ENCODE measurements at regions not wholly inside any gene's neighbourhood (a gene's known extent, or its start where the extent isn't known, plus 50 kb on each side); places are given as distances from the start of the nearest gene placed in this dataset.
"Not testable (repeated sequence)": the region's sequence is repeated elsewhere in the genome, so short reads cannot be mapped to it uniquely, and the experiment has no call there.

DNA sequence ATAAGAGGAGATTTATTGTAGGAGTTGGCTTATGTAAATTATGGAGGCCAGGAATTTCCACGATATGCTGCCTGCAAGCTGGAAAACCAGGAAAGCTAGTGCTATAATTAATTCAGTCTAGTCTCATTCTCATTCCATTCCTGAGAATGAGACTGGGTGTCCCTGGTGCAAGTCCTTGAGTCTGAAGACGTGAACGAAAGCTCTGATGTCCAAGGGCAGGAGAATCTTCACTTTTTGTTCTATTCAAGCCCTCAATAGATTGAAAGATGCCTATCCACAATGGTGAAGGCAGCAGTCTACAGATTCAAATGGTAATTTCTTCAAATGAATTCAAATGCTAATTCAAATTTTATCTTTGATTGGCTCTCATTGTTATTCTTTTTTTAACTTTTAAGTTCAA lies 851.1 kb upstream of the MGAT4C start:
- no peak for DNase-seq (ENCODE audit: low read depth, low spot score)

DNA sequence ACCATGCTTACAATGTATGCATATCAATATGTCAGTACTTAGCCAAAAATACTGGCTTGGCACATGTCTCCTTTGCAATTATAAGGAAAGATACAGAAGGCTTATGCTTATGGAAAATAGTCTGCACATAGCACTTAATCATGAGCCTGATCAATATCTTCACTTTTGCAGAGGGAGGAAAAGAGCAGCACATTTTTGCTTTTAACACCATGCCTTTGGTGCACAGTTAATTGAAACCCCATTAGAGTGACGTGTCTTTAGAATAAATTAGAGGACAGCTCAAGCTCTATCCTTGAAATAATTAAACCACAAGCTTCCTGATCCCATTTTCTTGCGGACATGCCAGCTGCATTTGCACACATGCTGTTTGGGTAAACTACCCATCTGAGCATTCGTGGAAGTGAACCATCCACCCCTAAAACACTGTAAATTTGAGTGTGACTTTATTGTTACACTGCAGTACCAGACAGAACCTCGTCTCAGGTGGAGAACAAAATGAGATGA lies 839.9 kb upstream of the MGAT4C start:
- DNase-seq (ENCODE audit: low read depth, low spot score): no peak

DNA sequence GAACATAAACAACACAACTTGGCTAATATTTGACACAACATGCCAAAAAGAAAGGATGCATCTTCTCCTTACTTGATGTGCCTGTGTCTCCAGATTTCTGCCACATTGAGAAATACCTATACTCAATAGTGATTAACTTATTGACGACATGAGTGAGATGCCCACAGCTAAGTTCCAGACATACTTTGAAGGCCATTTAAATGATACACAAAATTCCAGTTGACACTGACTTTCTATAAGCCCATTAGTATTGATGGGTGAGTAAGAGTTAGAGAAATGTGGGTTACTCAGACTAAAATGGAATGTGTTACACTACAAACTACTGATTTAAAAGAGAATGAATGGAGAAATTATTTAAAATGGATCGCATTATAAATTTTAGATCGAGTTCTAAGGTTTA lies 838.2 kb upstream of the MGAT4C start:
- DNase-seq (ENCODE audit: low read depth, low spot score): no peak

DNA sequence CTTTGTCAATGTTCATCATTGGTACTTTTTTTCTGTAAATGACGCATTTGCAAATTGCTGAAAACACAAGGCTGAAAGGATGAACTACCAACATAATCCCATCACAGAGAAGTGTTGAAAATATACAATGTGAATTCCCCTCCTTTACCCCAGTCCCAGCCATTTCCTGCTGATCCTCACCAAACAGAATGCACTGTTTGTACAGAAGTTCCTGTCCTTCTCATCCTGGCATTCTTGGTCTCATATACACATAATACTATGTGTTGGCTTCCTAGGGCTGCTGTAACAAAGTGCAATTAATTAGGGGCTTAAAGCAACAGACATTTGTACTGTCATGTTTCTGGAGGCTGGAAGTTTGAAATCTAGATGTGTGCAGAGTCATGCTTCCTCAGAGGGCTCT lies 836.2 kb upstream of the MGAT4C start:
- DNase-seq (ENCODE audit: low read depth, low spot score): no peak

DNA sequence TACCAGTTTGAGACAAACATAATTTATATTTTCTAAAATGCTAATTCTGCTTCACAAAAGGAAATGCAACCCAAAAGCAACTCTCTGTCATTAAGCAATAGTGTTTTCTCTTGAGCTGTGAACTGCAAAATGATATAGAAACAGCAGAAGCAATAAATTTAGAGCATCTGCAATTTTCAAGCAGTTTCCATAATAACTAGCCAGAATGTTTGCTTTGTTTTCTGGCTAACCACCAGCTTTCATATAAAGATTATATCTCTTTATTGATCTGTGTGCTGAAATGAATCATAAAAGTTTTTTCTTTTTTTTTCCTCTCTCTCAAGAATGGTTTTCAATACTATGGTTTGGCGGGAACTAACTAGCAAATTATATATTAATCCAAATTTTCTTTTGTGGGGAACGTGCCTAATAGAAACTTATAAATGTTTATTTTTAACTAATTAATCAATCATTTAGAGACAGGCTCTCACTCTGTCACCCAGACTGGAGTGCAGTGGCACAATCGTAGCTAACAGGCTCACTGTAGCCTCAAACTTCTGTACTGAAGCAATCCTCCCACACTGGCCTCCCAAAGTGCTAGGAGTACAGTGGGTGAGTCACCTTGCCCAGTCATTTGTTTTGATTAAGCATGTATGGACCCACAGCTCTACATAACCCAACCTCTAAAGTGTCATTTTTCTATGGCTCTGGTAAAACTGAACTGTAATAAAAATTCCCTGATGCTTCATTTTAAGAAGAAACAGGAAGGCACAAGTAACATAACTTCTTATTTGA lies 830.1 kb upstream of the MGAT4C start:
- no peak for DNase-seq (ENCODE audit: low read depth, low spot score)

DNA sequence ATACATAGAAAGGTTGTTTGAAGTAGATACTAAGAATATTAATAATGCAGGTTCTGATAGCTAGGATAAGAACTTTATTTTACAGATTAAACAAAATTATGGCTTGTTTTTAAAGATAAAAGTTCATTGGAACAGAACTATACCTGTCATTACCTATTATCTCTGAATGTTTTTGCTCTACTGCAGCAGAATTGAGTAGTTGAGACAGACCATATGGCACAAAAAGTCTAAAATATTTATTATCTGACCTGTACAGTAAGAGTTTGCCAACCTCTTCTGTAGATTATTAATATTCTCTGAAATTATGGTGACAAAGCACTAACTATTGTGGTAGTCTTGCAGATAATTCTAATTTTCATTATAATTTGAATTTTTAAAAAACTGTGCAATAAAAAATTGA lies 829.1 kb upstream of the MGAT4C start:
- no peak for DNase-seq (ENCODE audit: low read depth, low spot score)

DNA sequence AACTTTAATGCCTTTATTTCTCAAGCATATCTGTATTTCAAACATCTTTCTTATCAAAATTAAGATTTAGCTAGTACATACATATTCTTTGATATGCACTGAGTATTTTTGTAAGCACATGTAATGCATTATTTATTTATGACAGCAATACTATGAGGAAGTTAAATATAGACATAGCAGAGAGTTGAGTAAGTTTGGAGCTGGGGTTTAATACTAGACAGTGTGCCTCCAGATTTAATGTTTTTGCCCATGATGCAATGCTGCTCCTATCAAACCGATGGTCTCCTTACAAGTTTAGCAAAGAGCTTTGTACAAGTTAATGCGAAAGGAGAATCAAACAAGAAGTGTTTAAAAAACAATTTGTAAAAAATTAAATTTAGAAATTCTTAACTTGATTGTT lies 826.6 kb upstream of the MGAT4C start:
- no peak for DNase-seq (ENCODE audit: low read depth, low spot score)

DNA sequence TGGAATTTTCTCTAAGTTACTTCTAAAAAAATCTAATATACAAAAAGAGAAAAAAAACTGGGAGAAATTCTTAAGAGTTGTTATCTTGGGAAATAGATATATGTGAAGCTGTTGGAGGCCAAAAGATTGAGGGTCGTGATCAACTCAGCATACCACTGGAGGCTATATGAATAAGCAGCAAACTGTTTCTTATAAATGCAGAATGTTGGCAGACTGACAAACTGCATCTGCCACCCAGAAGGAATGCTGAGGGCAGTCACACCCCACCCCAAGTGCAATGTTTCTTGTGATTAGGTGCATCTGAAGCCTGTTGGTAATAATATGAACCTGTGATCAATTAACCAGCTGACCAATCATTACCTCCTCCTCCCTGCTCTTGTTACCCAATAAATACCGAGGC lies 818.6 kb upstream of the MGAT4C start:
- no peak for DNase-seq (ENCODE audit: low read depth, low spot score)

DNA sequence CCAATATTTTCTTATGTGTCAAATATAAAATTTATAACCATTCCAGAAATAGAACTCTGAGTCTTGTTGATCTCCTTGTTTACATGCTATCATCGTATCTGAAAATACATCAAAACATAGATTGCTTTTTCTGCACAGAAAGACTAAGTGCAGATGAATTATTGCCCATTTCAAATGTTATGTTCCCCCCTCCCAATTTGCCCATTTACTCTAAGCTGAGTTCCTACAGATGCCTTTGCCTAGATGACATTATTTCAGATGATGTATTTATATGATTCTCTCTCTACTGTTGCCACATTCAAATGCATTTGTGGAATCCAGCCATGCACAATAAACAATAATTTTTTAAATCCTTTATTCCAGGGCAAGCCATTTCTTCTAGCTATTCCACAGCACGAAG lies 810.1 kb upstream of the MGAT4C start:
- no peak for DNase-seq (ENCODE audit: low read depth, low spot score)

DNA sequence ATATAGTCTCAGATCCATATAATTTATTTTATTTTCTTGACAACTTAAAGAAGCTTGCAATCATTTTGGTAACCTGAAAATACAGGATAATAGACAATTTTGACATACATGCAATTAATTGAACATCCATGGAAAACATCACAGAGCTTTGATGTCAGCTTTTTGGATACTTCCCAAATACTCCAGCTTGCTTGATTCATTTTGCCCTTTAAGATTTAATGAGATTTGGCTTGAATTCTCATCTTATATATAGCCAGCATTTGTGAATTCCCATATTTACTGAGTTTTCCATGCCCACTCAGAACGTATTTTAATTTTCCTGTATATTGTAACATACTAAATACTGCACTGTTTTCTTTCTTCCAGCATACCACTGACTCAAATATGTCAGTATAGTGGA lies 803.0 kb upstream of the MGAT4C start:
- no peak for DNase-seq (ENCODE audit: low read depth, low spot score)

DNA sequence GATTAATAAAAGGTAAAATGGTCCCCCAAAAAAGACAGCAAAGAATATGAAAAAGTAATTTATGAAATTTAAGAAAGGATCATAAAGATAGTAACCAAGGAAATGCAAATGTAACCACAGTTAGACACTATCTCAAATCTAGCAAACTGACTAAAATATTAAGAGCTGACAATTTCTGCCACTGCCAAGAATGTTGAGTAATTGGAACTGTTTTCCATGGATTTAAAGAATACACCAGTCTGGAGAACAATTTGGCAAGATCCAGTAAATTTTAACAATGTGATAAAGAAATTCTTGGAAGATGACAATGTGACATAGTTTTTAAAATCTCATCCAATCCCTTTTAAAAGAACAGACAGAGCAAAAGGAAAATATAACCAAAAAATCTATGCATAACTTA lies 798.0 kb upstream of the MGAT4C start:
- no peak for DNase-seq (ENCODE audit: low read depth, low spot score)

DNA sequence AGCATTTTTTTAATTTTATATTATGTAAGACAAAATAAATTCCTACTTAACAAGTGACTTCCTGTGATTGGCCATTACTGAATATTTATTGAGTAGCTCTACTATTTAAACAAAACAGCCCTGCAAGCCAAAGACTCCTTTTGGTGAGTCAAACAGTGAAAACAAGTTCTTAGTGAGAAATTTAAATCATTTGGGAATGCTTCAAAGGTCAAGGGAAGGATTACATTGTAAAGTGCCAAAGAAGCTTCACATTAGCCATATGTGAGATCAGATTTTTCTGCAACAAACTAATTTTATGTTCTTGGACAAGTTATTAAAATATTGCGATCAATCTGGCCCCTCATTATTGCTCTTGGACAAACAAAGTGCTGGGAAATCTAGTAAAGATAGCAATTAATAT lies 795.4 kb upstream of the MGAT4C start:
- no peak for DNase-seq (ENCODE audit: low read depth, low spot score)

DNA sequence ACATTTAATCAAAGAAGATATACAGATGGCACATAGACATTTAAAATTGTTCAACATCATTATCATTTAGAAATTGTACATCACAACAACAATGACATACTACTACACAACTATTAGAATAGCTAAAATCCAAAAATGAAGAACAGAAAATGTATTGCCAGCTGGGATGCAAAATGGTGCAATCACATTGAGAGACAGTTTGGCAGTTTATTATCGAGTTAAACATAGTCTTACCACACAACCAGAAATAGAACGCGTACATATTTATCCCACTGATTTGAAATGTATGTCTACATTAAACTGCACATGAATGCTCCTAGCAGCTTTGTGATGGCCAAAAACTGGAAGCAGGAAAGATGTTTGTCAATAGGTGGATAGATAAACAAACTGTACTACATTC lies 791.5 kb upstream of the MGAT4C start:
- DNase-seq (ENCODE audit: low read depth, low spot score): no peak

DNA sequence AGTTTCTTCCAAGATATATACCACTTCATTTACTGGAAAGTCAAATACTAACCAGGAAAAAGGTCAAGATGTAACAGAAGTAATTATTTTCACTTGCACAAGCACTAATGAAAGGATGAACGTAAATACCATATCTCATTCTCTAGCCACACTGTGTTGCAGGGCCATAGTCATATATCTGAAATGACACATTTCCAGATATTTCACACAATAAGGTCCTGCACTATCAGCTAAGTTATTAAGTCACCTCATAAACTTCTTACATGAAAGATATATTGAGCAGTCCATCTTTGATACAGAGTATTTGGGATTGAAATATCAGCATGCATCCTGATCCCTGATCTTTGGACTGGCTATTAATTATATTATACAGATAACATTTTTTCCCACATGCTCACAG lies 783.3 kb upstream of the MGAT4C start:
- no peak for DNase-seq (ENCODE audit: low read depth, low spot score)

DNA sequence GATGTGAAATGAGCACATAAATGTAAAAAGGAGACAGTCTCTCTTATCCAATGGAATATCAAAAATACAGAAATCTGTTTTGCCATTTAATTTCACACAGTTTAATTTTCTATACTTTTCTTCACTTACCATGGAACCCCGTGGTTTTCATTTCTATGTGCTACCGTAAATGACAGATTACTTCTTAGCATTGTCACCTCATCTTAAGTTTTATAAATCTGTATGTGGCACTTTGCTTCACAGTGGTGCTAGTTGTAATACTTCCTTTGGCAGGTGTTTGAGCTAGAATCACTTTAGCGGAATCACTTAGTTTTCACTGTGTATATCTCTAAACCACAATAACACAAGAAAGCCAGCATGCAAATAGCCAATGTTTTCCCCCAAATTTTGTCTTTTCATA lies 781.9 kb upstream of the MGAT4C start:
- DNase-seq (ENCODE audit: low read depth, low spot score): no peak

DNA sequence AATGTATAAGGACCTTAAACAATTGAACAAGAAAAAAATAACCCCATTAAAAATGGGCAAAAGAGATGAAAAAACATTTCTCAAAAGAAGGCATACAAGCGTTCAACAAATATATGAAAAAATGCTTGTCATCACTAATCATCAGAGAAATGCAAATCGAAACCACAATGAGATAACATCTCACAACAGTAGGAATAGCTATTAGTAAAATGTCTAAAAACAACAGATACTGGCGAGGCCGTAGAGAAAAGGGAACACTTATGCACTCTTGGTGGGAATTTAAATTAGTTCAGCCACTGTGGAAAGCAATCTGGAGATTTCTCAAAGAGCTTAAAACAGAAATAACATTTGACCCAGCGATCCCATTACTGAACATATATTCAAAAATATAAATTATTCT lies 769.8 kb upstream of the MGAT4C start:
- no peak for DNase-seq (ENCODE audit: low read depth, low spot score)

DNA sequence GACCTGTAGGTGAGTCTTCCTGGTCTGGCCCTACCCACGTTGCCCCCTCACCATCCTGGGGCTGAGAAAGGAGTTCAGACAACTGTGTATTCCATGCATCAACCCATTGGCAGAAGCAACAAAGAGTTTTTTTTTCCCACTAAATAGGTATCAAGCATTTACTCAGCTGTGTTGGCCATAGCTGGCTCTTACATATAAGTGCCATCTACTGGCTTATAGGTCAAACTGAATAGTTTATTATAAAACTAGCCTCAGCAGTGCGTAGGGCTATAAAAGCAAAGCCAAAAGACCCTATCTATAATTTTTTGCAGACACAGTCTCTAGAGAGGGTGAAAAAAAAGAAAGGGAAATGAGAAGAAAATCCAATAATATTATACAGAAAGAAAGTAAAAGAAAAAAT lies 765.2 kb upstream of the MGAT4C start:
- no peak for DNase-seq (ENCODE audit: low read depth, low spot score)

DNA sequence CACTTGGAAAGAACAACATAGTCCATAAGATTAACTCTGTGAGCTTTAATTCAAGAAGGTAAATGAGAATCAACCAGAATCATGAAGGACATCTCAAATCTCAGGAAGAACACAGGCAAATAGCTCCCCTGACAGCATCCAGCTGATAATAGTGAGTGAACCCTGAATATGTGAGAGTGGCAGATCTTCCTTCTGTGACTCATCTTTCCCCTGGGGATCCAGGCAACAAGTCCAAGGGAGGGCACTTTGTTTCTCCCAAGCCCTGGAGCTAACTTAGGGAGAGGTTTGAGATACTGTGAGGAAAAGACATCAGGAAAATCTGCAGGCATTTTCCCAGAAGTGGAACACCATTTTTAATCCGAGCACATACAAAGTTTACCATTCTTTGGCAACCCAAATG lies 763.9 kb upstream of the MGAT4C start:
- DNase-seq (ENCODE audit: low read depth, low spot score): no peak

DNA sequence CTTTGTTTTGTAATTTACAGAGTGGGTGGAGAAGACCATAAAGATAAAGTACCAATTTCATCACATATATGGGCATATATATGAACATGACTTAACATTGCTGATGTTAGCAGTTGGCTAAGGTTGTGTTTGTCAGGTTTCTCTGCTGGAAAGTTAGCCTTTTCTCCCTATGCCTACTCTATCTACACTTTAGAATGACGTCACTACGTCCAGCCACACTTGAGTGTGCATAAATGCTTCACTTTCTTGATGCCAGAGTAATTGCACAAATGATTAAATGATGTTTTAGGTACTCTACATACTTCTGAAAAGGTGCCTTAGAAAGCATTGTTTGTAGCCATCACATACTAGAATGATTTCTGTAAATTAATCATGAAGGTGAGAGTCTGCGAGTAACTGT lies 759.2 kb upstream of the MGAT4C start:
- DNase-seq (ENCODE audit: low read depth, low spot score): no peak

DNA sequence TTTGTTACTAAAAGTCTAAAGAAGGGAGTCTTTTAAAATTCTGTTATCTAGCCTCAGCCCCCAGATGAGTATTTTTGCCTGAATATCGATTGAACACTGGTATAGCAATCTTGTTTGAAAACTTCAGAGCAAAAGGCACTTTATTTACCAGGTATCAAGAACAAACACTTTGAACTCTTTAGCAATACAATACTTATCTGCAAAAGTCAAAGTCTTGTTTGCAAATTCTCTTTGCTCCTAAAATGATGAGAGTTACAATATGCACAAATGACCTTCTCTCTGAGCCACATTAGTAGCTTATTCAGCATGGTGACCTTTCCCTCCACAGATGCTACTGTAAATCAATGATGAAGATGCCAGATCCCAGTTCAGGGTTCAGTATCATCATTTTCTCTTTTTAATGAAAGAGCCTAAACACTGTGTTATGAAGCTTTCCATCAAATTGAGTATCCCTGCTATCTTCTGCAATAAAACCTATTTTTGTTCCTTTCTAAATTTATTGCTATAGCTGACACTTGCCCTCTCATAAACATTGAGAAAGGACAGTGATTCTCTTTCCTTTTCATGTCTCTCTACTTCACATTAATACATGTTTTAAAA lies 752.7 kb upstream of the MGAT4C start:
- no peak for DNase-seq (ENCODE audit: low read depth, low spot score)

DNA sequence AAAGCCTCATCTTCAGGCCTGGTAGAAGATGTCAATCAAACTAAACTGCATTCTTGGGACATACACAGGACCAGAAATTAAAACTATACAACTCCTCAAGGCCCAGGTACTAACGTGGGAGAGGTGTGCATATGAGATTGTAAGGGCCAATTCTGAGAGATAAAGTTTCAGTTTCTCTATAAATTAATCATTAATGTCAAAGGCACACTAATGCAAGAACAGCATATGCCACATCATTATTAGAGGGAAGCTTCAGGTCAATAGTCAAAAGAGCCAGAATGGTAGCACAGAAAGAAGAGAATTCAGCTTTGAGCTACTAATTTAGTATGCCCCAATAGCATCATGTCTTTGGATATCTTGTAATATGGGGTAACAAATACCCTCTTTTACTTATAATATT lies 744.9 kb upstream of the MGAT4C start:
- DNase-seq (ENCODE audit: low read depth, low spot score): no peak

DNA sequence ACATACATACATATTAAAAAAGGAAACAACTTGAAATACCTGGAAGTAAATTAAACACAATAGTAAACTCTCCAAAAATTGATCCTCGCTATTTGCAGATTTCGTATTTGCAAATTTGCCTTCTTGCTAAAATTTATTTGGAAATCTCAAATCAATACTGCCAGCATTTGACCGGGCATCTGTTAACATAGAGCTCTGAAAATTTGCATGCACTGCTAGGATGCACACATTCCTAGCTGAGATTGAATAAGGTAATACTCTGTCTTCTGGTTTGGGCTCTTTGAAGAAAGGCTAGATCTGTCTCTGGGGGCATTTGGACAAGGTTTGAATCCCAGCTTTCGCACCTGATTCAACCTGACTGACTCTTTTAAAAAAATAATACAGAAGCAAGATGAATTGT lies 729.1 kb upstream of the MGAT4C start:
- no peak for DNase-seq (ENCODE audit: low read depth, low spot score)

DNA sequence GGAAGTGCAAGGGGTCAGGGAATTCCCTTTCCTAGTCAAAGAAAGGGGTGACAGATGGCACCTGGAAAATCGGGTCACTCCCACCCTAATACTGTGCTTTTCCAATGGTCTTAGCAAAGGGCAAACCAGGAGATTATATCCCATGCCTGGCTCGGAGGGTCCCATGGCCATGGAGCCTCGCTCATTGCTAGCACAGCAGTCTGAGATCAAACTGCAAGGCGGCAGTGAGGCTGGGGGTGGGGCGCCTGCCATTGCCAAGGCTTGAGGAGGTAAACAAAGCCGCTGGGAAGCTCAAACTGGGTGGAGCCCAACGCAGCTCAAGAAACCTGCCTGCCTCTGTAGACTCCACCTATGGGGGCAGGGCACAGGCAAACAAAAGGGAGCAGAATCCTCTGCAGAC lies 714.4 kb upstream of the MGAT4C start:
- DNase-seq (ENCODE audit: low read depth, low spot score): not testable (repeated sequence)

Measured in smooth muscle cell of the brain vasculature (primary cell).